Renal cortex interstitium (tissue), 11 donors: ENCODE measurements at regions not wholly inside any gene's neighbourhood (a gene's known extent, or its start where the extent isn't known, plus 50 kb on each side); places are given as distances from the start of the nearest gene placed in this dataset.
A peak's percentile ranks its signal among the peaks of the same experiment; 100 is the strongest.

Source experiments
- DNase-seq, 11 donors: peaks; one replicate each; pipeline ENCODE4 v3.0.0-alpha.2; 2013; ENCODE audit warnings: low read depth in 9 of 11, low spot score in 4 of 11; ENCODE audit errors: extremely low read depth in 1 of 11

DNA sequence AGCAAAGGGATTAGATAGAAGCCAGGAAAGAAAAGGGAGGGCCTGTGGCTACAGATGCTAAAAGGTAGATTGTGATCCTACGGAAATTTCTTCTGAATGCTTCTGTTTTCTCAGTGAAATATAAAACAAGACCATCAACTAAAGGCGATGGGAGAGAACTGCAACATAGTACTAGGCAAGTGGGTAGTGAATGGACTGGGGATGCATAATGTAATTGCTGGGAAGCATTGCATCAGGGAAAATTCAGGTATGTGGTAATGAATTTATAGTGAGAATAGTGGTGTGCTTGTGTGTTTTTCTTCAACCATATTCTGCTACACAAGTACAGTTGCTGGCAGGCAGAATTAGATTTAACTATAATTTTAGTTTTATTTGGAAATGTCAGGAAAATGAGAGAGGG is 156.6 kb downstream of the OPN5 start:
- DNase-seq: no peak

DNA sequence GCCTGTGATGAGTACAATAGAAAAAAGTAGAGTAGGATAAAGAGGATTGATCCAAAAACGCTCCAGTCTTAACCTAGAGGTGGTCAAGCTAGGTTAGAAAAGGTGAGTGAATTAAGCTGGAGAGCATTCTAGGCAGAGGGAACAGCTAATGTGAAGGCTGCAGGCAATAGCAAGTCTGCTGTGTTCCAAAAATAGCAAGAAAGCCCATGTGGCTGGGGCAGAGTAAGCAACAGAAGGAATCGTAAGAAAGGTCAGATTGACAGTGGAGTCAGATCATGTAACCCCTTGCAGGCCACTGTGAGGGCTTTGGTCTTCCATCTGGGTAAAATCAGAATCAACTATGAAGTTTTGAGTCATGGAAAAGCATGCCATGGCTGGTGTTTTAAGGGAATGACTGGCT is 155.0 kb downstream of the OPN5 start:
- no peak for DNase-seq

GRCh38 chr6:47934023-47934422 is 152.2 kb downstream of the OPN5 start:
- no peak for DNase-seq

DNA sequence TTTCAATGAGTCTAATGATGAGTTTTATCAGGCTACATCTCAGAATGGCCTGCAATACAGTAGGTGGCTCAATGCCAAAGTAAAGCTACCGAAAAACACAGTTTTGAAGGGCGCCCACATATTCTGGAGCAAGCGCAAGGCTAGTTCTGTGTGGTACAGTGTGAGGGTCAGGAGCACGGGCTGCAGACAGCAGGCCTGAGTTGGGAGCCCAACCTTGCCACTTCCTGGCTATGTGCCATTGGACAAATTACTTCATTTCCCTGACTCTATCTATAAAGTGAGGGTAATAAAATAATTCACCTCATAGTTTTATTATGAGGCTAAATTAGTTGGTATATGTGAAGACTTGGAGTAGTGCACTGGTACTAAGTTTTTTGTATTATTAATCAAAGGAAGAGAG is 150.7 kb downstream of the OPN5 start:
- no peak for DNase-seq

- no peak for DNase-seq
These were observed 142.2 kb downstream of the OPN5 start for GRCh38 chr6:47924001-47924400.

DNA sequence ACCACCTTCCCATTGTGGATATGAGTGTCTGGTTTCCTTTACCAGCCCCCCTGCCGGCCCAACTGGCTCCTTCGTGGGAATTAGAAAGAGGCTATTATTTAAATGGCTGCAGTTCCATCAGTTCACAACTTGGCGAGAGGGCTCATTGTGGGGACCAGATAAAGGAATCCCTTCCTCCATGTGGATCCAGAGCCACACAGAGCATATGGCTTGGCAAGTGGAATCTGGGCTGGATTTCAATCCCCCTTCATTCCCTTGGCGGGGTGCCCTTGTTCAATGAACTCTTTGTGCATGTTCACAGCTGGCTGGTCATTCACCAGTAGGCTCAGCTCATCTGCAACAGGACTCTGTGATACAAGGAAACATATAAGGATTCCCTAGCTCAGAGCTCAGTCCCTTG is 140.6 kb downstream of the OPN5 start:
- DNase-seq: no peak

DNA sequence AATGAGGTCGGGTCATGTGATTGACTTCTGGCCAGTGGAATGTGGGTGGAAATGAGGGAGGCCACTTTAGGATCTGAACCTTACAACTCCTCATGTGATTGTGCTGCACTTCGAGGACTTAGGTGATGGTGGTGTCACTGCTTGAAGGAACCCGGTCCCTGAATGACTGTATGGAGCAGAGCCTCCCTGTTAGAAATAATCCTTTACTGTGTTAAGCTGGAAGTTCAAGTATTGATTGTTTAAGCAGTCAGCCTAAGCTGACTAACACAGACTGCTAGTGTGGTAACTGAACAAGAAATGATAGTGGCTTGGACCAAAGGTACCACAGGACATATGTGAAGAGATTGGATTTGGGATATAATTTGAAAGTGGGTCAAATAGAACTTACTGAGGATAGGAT is 138.0 kb downstream of the OPN5 start:
- no peak for DNase-seq

GRCh38 chr6:47917811-47918210 is 136.0 kb downstream of the OPN5 start:
- DNase-seq: no peak

GRCh38 chr6:47917202-47917601 is 135.4 kb downstream of the OPN5 start:
- no peak for DNase-seq

- no peak for DNase-seq
These were observed 133.2 kb downstream of the OPN5 start for GRCh38 chr6:47915017-47915416.

DNA sequence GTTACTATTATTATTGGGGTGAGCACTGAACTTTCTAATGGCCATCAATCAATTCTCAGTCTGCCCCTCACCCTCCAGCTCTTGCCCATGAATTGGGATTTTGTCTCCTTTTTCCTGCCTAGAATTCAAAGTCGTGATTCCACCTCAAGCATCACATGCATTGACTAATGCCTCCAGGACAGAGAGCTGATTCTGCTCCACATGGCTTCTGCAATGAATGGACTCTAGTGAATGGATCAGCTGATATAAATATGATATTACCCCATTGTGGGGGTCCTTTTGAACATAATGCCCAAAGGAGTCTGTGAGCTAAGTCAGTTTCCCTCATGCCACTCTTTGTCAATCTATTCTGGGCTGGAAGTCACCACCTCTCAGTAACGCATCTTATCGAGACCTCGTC is 126.4 kb downstream of the OPN5 start:
- no peak for DNase-seq

DNA sequence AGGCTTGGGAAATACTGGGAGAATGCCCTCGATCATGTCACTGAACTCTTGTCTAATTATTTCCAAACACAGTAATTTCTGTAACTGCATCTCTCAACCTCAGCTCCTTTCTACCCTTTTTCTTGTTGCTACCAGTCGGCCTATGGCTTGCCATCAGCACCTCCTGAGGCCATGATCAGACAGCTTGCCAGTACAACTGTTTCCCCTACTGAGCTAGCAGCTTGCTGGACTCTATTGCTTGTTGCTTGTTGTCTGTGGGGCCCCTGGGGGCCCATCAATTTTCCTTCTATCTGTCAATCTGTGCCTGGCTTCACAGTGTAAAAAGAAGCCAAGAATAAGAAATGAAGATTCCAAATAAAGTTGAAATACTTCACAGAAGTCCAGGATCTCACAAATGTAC is 123.9 kb downstream of the OPN5 start:
- no peak for DNase-seq

DNA sequence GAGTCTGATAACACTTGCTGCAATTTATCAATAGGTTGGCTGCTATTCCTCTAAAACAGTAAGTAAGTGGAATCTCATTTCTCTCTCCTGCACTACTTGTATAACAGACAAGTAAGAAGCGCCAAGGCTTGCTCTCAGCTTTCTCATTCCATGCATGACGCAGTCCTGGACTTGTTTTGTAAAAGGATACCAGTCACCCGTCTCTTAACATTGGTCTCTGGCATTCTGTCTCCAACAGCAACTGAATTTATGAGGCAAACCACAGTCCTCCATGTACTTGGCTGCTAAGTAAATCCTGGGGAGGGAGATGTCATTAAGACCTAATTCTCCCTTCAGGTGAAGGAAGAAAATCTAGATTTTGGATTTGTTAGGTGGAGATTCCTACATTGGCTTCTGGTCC is 115.4 kb downstream of the OPN5 start:
- peak in 10 of 11 donors; percentile 10 to 70 (median 38) for DNase-seq

GRCh38 chr6:47890326-47890875 is 108.6 kb downstream of the OPN5 start:
- DNase-seq: no peak

- DNase-seq: no peak
These were observed 97.2 kb downstream of the OPN5 start for GRCh38 chr6:47879015-47879414.
